Stimulated activated CD8-positive, alpha-beta memory T cell treated with anti-CD3 and anti-CD28 coated beads, Interleukin-2, amount 100 ng/mL, for 48 hours (primary cell): ENCODE measurements at regions not wholly inside any gene's neighbourhood (a gene's known extent, or its start where the extent isn't known, plus 50 kb on each side); places are given as distances from the start of the nearest gene placed in this dataset.

Experiments
- DNase-seq, 2 donors: peaks; one replicate each; pipeline ENCODE4 v3.0.0-alpha.2; 2020; ENCODE audit warnings: low read depth in 2 of 2

DNA sequence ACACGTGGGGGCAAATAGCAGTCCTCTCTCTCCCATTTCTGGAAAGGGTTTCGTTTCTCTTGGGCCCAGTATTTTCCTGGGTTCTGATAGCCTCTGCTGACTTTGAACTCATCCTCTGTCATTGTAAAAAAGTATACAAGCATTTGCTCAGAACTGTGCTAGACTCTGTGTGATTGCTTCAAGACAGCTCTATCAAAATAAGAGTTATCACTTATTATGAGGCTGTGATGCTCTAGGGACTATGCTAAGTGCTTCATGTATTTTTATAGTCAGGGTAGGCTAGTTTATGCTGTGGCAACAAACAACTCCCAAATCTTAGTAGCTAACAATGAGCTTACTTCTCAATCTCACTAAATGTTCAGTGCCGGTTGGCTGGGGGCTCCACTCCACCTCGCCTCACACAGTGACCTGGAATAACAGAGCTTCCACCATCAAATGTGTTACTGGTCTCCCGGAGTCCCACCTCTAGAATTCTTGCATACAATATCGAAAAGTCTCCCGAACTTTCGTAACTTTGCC, 110.8 kb upstream of the CDC42EP3 start:
- DNase-seq: no peak

DNA sequence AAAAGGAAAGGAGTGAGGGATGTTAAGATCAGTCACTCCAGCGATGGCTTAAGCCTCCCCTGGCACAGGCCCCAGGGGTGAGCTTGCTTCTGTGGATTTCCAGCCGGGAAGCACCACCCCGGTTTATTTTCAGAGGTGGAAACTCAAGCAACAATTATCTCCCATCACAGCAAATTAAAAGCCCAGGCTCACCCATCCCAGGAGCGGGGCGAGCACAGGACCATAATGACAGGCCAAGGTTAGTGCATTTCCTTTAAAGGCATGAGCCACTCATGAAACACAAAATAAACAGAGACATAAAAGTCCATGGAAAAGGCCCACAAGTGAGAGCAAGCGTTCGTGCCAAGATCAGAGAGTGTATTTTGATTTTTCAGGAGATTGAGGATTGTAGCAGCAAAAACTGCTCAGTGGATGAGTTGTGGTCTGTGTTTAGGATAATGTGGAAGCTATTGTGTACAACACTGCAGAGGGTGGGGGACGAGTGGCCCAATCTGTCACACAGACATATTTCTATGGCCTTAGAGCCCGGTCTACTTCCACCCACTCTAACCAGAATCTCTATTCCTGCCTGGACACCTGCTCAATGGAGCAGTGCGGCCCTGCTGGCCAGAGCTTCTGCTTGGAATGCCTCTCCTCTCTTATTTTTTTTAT, 111.4 kb upstream of the CDC42EP3 start:
- DNase-seq: no peak

GRCh38 chr2:37783545-37783944, 112.1 kb upstream of the CDC42EP3 start:
- no peak for DNase-seq

DNA sequence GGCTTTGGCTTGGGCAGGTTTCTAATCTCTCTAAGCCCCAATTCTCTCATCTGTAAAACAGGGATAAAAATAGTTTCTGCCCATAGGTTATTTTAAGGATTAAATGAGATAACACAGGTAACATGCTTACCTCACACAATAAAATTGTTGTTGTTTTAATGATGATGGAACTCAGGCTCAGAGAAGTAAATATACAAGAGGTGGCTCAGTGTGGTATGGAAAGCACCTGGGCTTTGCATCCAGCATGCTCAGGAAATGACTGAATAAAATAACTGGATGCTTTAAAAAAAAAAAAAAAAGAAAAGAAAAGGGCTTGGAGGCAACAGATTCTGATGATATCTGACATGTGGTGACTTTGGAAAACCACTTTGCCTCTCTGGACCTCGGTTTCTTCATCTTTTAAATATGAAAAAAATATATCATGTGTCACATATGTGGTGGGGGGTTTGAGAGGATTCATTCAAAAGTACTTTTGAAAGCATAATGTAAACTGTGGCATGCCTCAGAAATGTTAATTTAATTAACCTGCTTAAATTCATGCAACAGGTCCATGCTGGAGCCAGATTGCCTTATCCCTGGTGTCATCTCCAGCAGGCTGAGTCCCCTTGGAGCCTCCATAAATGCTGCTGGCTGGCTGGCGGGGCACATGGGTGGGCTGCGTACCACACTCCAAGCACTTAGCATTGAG, 112.8 kb upstream of the CDC42EP3 start:
- DNase-seq: no peak

- no peak for DNase-seq
Measured at GRCh38 chr2:37784759-37785149, 113.3 kb upstream of the CDC42EP3 start.

GRCh38 chr2:37786191-37786698, 114.8 kb upstream of the CDC42EP3 start:
- DNase-seq: no peak

DNA sequence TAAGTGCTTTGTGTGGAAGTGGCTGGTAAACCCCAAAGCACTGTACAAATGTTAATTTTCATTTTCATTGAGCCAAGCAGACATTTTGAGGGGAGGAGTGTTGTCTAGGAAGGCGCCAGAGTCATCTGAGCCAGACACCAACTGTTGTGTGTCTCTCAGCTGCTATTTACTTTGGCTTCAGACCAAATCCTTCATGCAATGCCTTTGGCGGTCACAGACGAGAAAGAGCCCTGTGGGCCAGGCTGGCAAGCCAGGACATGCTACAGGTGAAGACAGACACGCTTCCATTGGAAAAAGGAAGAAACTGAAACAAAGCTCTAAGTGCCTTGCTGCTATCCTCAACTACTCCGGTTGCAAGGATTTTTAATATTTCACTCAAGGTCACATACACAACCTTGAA, 115.4 kb upstream of the CDC42EP3 start:
- DNase-seq: no peak

DNA sequence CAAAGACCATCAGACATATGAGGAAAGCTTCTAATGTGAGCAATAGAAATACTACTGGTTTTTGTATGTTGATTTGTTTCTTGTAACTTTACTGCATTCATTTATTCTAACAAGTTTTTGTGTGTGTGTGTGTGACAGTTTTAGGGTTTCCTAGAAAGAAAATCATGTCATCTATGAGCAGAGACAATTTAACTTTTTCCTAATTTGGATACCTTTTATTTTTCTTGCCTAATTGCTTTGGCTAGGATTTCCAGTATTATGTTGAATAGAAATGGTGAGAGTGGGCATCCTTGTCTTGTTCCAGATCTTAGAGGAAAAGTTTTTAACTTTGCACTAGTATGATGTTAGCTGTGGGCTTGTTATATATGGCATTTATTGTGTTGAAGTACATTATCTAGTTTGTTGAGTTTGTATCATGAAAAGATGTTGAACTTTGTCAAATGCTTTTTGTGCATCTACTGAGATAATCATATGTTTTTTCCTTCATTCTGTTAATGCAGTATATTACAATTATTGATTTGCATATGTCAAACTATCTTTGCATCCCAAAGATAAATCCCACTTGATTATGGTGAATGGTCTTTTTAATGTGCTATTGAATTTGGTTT, 117.3 kb upstream of the CDC42EP3 start:
- no peak for DNase-seq

- DNase-seq: no peak
Measured at GRCh38 chr2:37790019-37790418, 118.6 kb upstream of the CDC42EP3 start.

DNA sequence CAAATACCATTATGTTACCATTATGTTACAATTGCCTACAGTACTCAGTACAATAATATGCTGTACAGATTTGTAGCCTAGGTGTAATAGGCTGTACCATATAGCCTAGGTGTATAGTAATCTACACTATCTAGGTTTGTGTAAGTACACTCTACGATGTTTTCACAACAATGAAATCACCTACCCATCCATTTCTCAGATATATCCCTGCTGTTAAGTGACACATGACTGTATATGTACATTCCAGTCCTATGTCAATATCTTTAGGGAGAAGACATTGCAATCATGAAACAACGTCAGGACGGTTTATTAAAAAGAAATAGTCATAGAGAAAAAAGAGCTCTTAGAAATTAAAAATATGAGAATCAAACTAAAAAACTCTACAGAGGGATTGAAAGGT, 119.0 kb upstream of the CDC42EP3 start:
- DNase-seq: no peak

- no peak for DNase-seq
Measured at GRCh38 chr2:37792366-37792765, 120.9 kb upstream of the CDC42EP3 start.

DNA sequence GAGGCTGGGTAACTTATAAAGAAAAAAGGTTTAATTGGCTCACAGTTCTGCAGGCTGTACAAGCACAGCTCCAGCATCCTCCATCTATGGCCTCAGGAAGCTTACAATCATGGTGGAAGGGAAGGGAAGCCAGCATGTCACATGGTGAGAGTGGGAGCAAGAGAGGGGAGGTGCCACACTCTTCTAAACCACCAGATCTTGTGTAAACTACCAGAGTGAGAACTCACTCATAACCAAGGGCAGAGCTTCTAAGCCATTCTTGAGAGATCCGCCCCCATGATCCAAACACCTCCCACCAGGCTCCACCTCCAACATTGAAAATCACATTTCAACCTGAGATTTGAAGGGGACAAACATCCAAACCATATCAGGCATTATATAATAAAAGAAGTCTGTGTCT, 121.6 kb upstream of the CDC42EP3 start:
- no peak for DNase-seq

- DNase-seq: no peak
Measured at GRCh38 chr2:37794717-37795116, 123.3 kb upstream of the CDC42EP3 start.

DNA sequence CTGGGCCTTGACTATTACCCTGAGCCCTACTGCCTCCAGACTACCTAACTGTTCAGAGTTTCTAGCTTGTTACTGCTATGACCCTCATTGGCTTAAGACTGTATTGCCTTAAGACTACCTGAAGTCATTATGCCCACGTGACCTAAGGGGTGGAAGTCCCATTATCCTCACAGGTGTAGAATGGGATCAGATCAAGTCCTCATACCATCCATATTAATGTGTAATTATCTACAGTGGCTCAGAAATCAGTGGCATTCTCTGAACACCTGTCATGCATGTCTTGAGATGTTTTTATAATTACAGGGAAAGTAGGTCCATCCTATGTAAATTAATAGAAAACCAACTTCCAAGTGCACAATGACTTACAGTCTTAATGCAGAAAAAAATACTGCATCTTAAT, 124.0 kb upstream of the CDC42EP3 start:
- no peak for DNase-seq

- DNase-seq: no peak
Measured at GRCh38 chr2:37795938-37796337, 124.5 kb upstream of the CDC42EP3 start.

DNA sequence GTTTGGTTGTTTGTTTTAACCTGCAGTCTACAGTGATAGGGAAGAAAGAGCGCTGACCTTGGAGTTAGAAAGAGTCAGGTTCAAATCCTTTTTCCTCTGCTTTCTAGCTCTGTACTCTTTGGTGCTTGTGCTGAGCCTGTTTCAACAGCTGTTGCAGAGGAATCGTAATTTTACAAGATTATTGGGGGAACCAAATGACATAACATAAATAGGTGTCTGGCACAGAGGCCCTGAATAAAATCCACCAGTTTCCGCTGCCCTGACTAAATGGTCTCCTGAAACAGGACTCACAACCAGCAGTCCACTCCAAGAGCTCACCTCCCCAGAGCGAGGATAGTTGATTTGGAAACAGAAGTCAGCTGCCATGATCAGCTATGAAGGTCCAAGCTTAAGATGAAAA, 125.0 kb upstream of the CDC42EP3 start:
- no peak for DNase-seq

DNA sequence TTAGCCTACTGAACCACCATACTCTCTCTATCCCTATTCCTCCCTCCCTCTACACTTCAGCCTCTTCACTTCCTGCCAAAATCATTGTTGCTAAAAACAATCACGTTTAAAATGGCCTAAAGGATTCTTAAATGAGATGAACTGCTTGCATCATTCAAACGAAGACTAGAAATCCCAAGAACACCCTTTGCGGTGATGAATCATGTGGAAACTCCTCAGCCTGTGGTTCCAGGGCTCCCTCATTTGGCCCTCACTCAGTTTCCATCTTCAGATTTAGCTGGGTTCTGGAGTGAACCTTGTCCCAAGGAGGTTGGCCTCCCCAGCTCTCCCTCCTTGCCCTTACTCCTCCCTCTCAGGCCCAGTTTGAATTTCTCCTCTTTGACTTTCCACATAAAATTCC, 125.6 kb upstream of the CDC42EP3 start:
- no peak for DNase-seq

DNA sequence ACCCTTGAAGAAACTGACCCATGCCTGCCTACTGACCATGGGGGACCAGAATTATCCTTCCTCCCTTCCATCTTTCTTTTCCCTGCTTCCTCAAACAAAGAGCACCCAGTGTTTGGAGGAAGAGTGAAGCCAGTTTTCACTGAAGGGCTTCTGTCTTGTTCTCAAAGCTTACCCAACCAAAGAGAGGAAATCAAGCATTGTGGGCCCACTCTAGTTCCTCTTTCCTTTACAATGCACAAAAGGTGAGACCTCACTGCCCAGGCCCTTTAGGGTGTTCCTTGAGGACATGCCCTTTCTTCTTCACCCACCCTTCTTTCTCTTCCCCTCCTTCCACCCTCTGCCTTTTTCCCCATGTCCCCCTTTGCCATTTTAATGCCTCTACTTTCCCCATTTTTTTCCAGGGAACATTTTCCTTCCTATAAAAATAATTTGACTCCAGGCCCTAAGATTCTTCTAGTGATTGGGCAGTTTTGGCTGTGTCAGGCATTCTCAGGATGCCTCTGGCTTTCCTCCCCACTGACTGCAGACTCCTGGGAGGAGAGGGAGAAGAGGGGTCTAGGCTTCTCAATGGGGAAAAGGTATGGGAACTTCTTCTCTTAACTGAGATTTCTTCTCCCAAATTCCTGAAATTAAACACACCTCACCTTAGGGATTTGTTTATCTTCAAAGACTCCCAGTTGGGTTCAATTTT, 126.6 kb upstream of the RMDN2 start:
- DNase-seq: no peak

- DNase-seq: no peak
Measured at GRCh38 chr2:37800176-37800858, 124.8 kb upstream of the RMDN2 start.

DNA sequence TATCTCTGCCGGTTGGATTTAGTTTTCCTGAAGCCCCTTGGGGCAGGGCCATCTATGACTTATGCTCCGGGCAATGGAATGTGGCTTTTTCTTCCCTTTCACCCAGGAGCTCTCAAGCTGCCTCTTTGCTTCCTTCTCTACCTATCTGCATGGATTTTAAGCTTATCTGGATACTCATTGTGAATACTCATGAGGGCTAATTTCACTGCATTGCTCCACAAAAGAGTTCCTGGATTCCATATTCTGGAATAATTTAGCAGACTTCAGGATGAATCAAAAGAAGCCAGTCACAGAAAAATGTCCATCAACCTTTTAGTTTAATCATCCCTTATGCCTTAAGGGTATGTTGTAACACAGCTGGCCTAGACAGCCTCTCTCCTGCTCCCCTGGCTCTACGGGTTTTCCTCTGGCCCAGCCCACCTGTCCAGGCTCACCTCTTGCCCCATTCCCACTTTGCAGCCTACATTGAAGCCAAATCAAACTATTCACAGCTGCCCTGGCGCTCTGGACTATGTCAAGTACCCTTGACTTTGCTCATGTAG, 122.8 kb upstream of the RMDN2 start:
- no peak for DNase-seq

DNA sequence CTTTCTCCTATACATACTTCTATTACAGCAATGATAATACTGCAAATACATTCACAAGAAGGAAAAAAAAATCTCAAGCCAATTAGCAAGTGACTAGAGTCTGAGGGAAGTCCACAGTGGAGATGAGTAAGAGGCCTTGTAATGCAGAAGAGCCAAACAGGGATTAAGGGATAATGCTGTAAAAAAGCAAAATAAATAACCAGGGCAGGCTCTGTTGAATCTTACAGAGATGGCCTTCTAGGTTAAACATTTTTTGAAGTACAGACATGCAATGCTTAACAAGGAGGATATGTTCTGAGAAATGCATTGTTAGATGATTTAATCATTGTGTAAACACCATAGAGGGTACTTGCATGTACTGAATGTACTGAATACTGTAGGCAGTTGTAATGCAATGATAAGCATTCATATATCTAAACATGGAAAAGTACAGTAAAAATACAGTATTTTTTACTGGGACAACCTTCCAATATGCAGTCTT, 122.1 kb upstream of the RMDN2 start:
- DNase-seq: no peak
